ENCODE measurements at regions not wholly inside any gene's neighbourhood (a gene's known extent, or its start where the extent isn't known, plus 50 kb on each side); places are given as distances from the start of the nearest gene placed in this dataset.

- TF ChIP-seq SCRT2 (tag by site-specific recombination; IDR thresholded peaks at IDR 0.05) = no peak
- no peak for TF ChIP-seq FEZF1 (tag by site-specific recombination; IDR thresholded peaks at IDR 0.05)
- no peak for TF ChIP-seq ZNF518A (tag by site-specific recombination; conservative IDR thresholded peaks at IDR 0.05; ENCODE audit: low read depth)
- no peak for TF ChIP-seq AEBP2 (tag by site-specific recombination; IDR thresholded peaks at IDR 0.05; ENCODE audit: borderline replicate concordance)
- no peak for TF ChIP-seq ZNF335 (tag by site-specific recombination; conservative IDR thresholded peaks at IDR 0.05)
Observed at GRCh38 chr17:45733781-45734180, 50.3 kb upstream of the CRHR1 start (continued).

Measured in HEK293 (cell line).